Left lung (tissue), 4 donors: ENCODE measurements at regions not wholly inside any gene's neighbourhood (a gene's known extent, or its start where the extent isn't known, plus 50 kb on each side); places are given as distances from the start of the nearest gene placed in this dataset.

Experiments used
- ATAC-seq: fragments of 200-7000 bp; cut with Tn5 transposase; one replicate; pipeline ENCODE4 v1.9.1; 2020; ENCODE audit warnings: moderate library complexity
- DNase-seq, 4 donors: peaks; one replicate each; pipeline ENCODE4 v3.0.0-alpha.2; 2013 to 2020
- H3K27ac ChIP-seq, 2 donors: fragments of 200-600 bp; sonication (generic) in 1 of 2; one replicate each; pipeline versions ENCODE4 v1.5.0 to v1.8.0; 2020 to 2021
- H3K27me3 ChIP-seq, 2 donors: fragments of 200-600 bp; sonication (generic) in 1 of 2; one replicate each; pipeline versions ENCODE4 v1.5.0 to v1.8.0; 2020 to 2021
- H3K36me3 ChIP-seq, 2 donors: fragments of 200-600 bp; sonication (generic) in 1 of 2; one replicate each; pipeline versions ENCODE4 v1.5.0 to v1.8.0; 2020 to 2021
- H3K4me1 ChIP-seq, 2 donors: fragments of 200-600 bp; one replicate each; pipeline ENCODE4 v1.8.0; 2021
- H3K4me3 ChIP-seq, 2 donors: fragments of 200-600 bp; sonication (generic) in 1 of 2; one replicate each; pipeline versions ENCODE4 v1.5.0 to v1.8.0; 2020 to 2021; ENCODE audit warnings: mild to moderate bottlenecking in 1 of 2
- H3K9me3 ChIP-seq, 2 donors: fragments of 200-600 bp; sonication (generic) in 1 of 2; one replicate each; pipeline versions ENCODE4 v1.5.0 to v1.8.0; 2020 to 2021
- intact Hi-C, 2 donors: fragments of 100-400 bp; cut with DNase I; formaldehyde crosslinking; loops; one replicate each; pipeline versions ENCODE4 v1.11.2 to v1.14.2; 2022
- TF ChIP-seq, protein P1 (sequence below), 2 donors: fragments of 200-600 bp; sonication (generic) in 1 of 2; IDR thresholded peaks; one replicate each; pipeline versions ENCODE4 v1.5.0 to v1.8.0; 2021; ENCODE audit warnings: antibody characterized with exemption in 2 of 2
- donor health status: DM: no; HTN: yes; CAD: no.
- donor health status: DM: no; HTN: no; CAD: no.

DNA sequence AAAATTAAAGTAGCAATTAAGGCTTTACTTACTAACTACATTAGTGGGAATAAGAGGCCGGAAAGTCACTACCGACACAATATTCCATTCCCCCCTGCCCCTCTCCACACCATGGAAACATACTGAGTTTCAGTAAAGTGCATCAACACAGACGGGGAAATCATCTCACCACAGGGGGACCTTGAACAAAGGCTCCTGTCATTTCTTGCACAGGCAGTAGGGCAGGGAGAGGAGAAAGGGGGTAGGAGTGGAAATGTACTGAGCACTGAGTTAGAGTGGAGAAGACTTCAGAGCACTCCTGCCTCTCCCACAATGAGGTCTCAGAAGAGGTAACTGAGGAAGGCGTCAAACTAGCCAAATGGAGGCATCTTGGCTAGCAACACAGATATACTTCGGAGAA lies 1426.9 kb upstream of the EYS start:
- Histone ChIP-seq H3K27me3 (no peaks in the 10 kb centered on the region), H3K9me3 (peaks cover 0 to 2% of the 10 kb centered on the region in 2 donors), H3K36me3 (no peaks in the 10 kb centered on the region), H3K4me1 (no peaks in the 10 kb centered on the region), H3K4me3 (no peak overlapping the region), H3K27ac (no peak overlapping the region)
- DNase-seq (no peak), ATAC-seq (no peak)
- intact Hi-C loops: no loop called here
- TF ChIP-seq, protein P1, sequence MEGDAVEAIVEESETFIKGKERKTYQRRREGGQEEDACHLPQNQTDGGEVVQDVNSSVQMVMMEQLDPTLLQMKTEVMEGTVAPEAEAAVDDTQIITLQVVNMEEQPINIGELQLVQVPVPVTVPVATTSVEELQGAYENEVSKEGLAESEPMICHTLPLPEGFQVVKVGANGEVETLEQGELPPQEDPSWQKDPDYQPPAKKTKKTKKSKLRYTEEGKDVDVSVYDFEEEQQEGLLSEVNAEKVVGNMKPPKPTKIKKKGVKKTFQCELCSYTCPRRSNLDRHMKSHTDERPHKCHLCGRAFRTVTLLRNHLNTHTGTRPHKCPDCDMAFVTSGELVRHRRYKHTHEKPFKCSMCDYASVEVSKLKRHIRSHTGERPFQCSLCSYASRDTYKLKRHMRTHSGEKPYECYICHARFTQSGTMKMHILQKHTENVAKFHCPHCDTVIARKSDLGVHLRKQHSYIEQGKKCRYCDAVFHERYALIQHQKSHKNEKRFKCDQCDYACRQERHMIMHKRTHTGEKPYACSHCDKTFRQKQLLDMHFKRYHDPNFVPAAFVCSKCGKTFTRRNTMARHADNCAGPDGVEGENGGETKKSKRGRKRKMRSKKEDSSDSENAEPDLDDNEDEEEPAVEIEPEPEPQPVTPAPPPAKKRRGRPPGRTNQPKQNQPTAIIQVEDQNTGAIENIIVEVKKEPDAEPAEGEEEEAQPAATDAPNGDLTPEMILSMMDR (IDR thresholded peaks at IDR 0.05): no peak

DNA sequence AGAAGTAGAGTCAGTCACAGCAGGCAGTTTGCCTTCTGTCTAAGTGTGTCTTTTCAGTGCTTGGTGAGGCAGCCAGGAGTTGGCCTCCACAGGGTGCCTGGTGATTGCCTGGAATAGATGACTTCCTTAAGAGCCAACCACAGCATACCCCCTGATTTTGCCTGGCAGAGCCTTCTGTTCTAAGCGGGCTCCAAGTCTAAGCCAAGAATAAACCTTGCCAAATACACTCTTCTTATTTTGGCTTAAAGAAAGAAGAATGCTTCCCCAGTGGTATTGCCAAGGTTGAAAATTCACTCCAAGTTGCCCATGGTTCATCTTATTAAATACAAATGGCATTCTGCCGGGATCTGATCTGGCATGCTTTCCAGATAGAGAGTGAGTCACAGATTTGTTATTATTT lies 1424.8 kb upstream of the EYS start:
- Histone ChIP-seq H3K4me1 (no peaks in the 10 kb centered on the region), H3K4me3 (no peak overlapping the region), H3K27me3 (no peaks in the 10 kb centered on the region), H3K36me3 (no peaks in the 10 kb centered on the region), H3K27ac (no peak overlapping the region), H3K9me3 (peaks cover 0 to 2% of the 10 kb centered on the region in 2 donors)
- intact Hi-C loops: no loop called here
- DNase-seq (no peak), ATAC-seq (no peak)
- TF ChIP-seq, protein P1 (IDR thresholded peaks at IDR 0.05): no peak

- DNase-seq: no peak
- intact Hi-C loops: no loop called here
Measured at GRCh38 chr6:67129780-67130179, 1422.8 kb upstream of the EYS start.

GRCh38 chr6:67127041-67127440 lies 1420.0 kb upstream of the EYS start:
- H3K9me3 ChIP-seq: no peaks in the 10 kb centered on the region
- H3K27ac ChIP-seq: no peak overlapping the region
- no peak overlapping the region for H3K4me3 ChIP-seq
- intact Hi-C loops: no loop called here
- DNase-seq: no peak
- TF ChIP-seq, protein P1 (IDR thresholded peaks at IDR 0.05): no peak
- no peaks in the 10 kb centered on the region for H3K4me1 ChIP-seq
- no peaks in the 10 kb centered on the region for H3K27me3 ChIP-seq
- H3K36me3 ChIP-seq: no peaks in the 10 kb centered on the region
- ATAC-seq: no peak

More at GRCh38 chr6:67129780-67130179, 1422.8 kb upstream of the EYS start:
- no peaks in the 10 kb centered on the region for H3K4me1 ChIP-seq
- no peaks in the 10 kb centered on the region for H3K36me3 ChIP-seq
- H3K27ac ChIP-seq: no peak overlapping the region
- TF ChIP-seq, protein P1 (IDR thresholded peaks at IDR 0.05): no peak
- no peak overlapping the region for H3K4me3 ChIP-seq
- no peaks in the 10 kb centered on the region for H3K9me3 ChIP-seq
- H3K27me3 ChIP-seq: no peaks in the 10 kb centered on the region
- ATAC-seq: no peak

DNA sequence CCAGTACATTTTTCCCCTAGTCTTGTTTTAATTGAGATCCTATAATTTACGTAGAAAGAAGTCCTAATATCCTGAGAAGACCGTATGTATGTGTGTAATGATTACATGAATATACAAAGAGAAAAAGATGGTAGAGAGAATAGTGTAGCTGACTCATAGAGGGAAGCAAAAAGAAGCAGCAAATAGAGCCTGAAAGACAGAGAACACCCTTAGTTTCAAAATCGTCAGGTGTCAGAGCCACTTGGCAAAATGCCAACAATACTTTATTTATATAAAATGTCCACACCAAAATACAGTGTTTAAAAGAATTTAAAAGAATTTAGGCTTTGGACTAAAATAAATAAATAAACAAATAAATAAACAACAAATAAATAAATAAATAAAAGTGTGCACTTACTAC lies 1414.1 kb upstream of the EYS start:
- DNase-seq (no peak), ATAC-seq (no peak)
- no peak overlapping the region for H3K27ac ChIP-seq
- H3K36me3 ChIP-seq: no peaks in the 10 kb centered on the region
- H3K9me3 ChIP-seq: no peaks in the 10 kb centered on the region
- H3K4me1 ChIP-seq: no peaks in the 10 kb centered on the region
- no peaks in the 10 kb centered on the region for H3K27me3 ChIP-seq
- H3K4me3 ChIP-seq: no peak overlapping the region
- TF ChIP-seq, protein P1 (IDR thresholded peaks at IDR 0.05): no peak
- intact Hi-C loops: no loop called here
